ENCODE measurements at regions not wholly inside any gene's neighbourhood (a gene's known extent, or its start where the extent isn't known, plus 50 kb on each side); places are given as distances from the start of the nearest gene placed in this dataset.

DNA sequence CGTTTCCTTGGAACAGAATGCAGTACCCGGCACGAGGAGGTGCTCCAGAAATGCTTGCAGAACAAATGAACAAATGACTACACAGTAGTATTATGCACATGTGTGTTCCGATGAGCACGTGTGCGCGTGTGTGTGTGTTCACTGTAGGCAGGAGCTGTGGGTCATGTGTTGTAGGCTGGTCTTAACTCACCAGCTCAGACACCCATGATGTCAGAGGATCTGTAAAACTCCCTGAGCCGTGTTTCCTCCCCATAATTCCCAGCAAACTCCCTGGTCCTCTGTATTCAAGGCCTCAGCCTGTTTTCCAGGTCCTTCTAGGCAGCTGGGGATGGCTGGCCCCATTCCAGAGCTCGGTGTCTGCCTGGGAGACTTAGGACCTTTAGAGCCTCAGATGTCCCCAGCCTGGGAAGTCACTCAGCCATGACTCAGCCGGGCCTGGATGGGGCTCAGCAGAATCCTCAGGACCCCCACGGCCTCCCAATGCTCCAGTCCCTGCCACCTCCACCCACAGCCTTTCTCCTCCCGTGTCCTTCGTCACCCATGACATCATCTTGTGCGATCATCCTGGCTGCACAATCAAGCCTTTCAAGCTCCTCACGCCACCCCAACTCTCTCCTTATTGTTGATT is 475.0 kb upstream of the SULF2 start:
- TF ChIP-seq POLR2A (IDR thresholded peaks at IDR 0.05) (no peak), POLR2AphosphoS5 (IDR thresholded peaks at IDR 0.05; ENCODE audit: insufficient read depth in 1 of 2, low read depth in 1 of 2) (no peak)
